GM18519 (cell line): ENCODE measurements at regions not wholly inside any gene's neighbourhood (a gene's known extent, or its start where the extent isn't known, plus 50 kb on each side); places are given as distances from the start of the nearest gene placed in this dataset.

Experiments
- ATAC-seq: cut with Tn5 transposase; IDR thresholded peaks from one replicate; pipeline ENCODE4 v1.9.1; 2021; ENCODE audit warnings: mild to moderate bottlenecking, moderate library complexity; ENCODE audit not compliant: unreplicated experiment, low FRiP score

GRCh38 chr4:31968842-31969241 lies 1248.7 kb downstream of the PCDH7 start:
- no peak for ATAC-seq

- no peak for ATAC-seq
Measured at GRCh38 chr4:31974490-31975002, 1254.4 kb downstream of the PCDH7 start.

- no peak for ATAC-seq
Measured at GRCh38 chr4:31979988-31980387, 1259.8 kb downstream of the PCDH7 start.

GRCh38 chr4:31983246-31983645 lies 1263.1 kb downstream of the PCDH7 start:
- ATAC-seq = no peak

- ATAC-seq = no peak
Measured at GRCh38 chr4:31983677-31984076, 1263.5 kb downstream of the PCDH7 start.

GRCh38 chr4:31984872-31985271 lies 1264.7 kb downstream of the PCDH7 start:
- no peak for ATAC-seq

- no peak for ATAC-seq
Measured at GRCh38 chr4:31995943-31996901, 1276.1 kb downstream of the PCDH7 start.

GRCh38 chr4:31998807-31999206 lies 1278.6 kb downstream of the PCDH7 start:
- ATAC-seq = no peak

- ATAC-seq = no peak
Measured at GRCh38 chr4:31999848-32000247, 1279.7 kb downstream of the PCDH7 start.

GRCh38 chr4:32000846-32001488 lies 1280.8 kb downstream of the PCDH7 start:
- ATAC-seq = no peak

- no peak for ATAC-seq
Measured at GRCh38 chr4:32002037-32002747, 1282.0 kb downstream of the PCDH7 start.

- ATAC-seq = no peak
Measured at GRCh38 chr4:32003548-32003947, 1283.4 kb downstream of the PCDH7 start.

- ATAC-seq = no peak
Measured at GRCh38 chr4:32010221-32010620, 1290.1 kb downstream of the PCDH7 start.

GRCh38 chr4:32022071-32022470 lies 1301.9 kb downstream of the PCDH7 start:
- no peak for ATAC-seq

- ATAC-seq = no peak
Measured at GRCh38 chr4:32025851-32026459, 1305.8 kb downstream of the PCDH7 start.

- no peak for ATAC-seq
Measured at GRCh38 chr4:32030406-32030805, 1310.2 kb downstream of the PCDH7 start.

- no peak for ATAC-seq
Measured at GRCh38 chr4:32031026-32031425, 1310.9 kb downstream of the PCDH7 start.

- ATAC-seq = no peak
Measured at GRCh38 chr4:32032136-32032672, 1312.0 kb downstream of the PCDH7 start.

GRCh38 chr4:32037399-32037798 lies 1317.2 kb downstream of the PCDH7 start:
- ATAC-seq = no peak
